ENCODE measurements at regions not wholly inside any gene's neighbourhood (a gene's known extent, or its start where the extent isn't known, plus 50 kb on each side); places are given as distances from the start of the nearest gene placed in this dataset.

DNA sequence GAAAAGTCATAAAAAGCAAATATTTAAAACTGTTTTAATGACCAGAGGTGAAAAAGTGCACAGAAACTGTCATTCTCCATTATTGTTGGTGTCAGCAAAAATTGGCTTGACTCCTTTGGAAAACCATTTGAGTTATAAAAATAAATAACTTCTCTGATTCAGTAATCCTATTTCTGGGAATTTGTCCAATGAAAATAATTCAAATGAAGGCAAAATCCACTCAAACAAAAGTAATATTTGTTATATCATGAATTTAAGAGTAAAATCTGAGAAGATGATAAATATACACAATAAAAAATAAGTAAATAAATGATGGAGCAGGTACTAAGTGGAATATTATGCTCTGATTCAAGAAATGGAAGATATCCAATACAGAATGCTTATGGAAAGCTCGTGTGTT is 326.6 kb upstream of the KLF6 start:
- BruUV-seq (replicated peaks): no TSS peak
- intact Hi-C loops (cut with micrococcal nuclease; ENCODE audit: unreplicated experiment): no loop called here
- Mint-ChIP-seq H3K4me1 (ENCODE audit: low read depth, unreplicated experiment) (no peaks in the 10 kb centered on the region), H3K4me3 (ENCODE audit: unreplicated experiment) (no peak overlapping the region), H3K9me3 (ENCODE audit: unreplicated experiment) (peaks cover under 1% of the 10 kb centered on the region), H3K27me3 (ENCODE audit: insufficient read depth, unreplicated experiment) (peaks cover 3% of the 10 kb centered on the region), H3K36me3 (ENCODE audit: insufficient read depth, unreplicated experiment) (no peaks in the 10 kb centered on the region), H3K27ac (ENCODE audit: unreplicated experiment) (no peak overlapping the region)
- no peaks in the 10 kb centered on the region for H3K4me1 ChIP-seq
- POLR2A ChIA-PET: no interaction called here
- CTCF ChIA-PET: no interaction called here
- DNase-seq: no peak
- H3K9me3 ChIP-seq: peaks cover 2% of the 10 kb centered on the region; the same call in 1 of the 2 replicates
- TF ChIP-seq, protein P1, sequence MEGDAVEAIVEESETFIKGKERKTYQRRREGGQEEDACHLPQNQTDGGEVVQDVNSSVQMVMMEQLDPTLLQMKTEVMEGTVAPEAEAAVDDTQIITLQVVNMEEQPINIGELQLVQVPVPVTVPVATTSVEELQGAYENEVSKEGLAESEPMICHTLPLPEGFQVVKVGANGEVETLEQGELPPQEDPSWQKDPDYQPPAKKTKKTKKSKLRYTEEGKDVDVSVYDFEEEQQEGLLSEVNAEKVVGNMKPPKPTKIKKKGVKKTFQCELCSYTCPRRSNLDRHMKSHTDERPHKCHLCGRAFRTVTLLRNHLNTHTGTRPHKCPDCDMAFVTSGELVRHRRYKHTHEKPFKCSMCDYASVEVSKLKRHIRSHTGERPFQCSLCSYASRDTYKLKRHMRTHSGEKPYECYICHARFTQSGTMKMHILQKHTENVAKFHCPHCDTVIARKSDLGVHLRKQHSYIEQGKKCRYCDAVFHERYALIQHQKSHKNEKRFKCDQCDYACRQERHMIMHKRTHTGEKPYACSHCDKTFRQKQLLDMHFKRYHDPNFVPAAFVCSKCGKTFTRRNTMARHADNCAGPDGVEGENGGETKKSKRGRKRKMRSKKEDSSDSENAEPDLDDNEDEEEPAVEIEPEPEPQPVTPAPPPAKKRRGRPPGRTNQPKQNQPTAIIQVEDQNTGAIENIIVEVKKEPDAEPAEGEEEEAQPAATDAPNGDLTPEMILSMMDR (IDR thresholded peaks at IDR 0.05; ENCODE audit: insufficient read depth in 1 of 2, low read depth in 1 of 2, low read length in 1 of 2, severe bottlenecking in 1 of 2, unreplicated experiment in 1 of 2): no peak
- H3K36me3 ChIP-seq (ENCODE audit: control insufficient read depth, insufficient read depth, low read length): no peaks in the 10 kb centered on the region
- H3K27me3 ChIP-seq (replicated peaks; ENCODE audit: control insufficient read depth, insufficient read depth, low read length): no peaks in the 10 kb centered on the region
- H3K4me3 ChIP-seq (ENCODE audit: low read depth, low read length): no peak overlapping the region

- Mint-ChIP-seq H3K4me1 (ENCODE audit: low read depth, unreplicated experiment) (no peaks in the 10 kb centered on the region), H3K36me3 (ENCODE audit: insufficient read depth, unreplicated experiment) (no peaks in the 10 kb centered on the region), H3K27me3 (ENCODE audit: insufficient read depth, unreplicated experiment) (peaks cover 3% of the 10 kb centered on the region), H3K9me3 (ENCODE audit: unreplicated experiment) (no peaks in the 10 kb centered on the region), H3K4me3 (ENCODE audit: unreplicated experiment) (no peak overlapping the region), H3K27ac (ENCODE audit: unreplicated experiment) (no peak overlapping the region)
- intact Hi-C loops (cut with micrococcal nuclease; ENCODE audit: unreplicated experiment): no loop called here
- ChIA-PET POLR2A (no interaction called here), CTCF (no interaction called here)
- DNase-seq: no peak
- 0 out of 2 replicates have a peak, but pooled peaks cover 2% of the 10 kb centered on the region for H3K9me3 ChIP-seq
- TF ChIP-seq, protein P1 (IDR thresholded peaks at IDR 0.05; ENCODE audit: insufficient read depth in 1 of 2, low read depth in 1 of 2, low read length in 1 of 2, severe bottlenecking in 1 of 2, unreplicated experiment in 1 of 2): no peak
- no TSS peak for BruUV-seq (replicated peaks)
- no peaks in the 10 kb centered on the region for H3K36me3 ChIP-seq (ENCODE audit: control insufficient read depth, insufficient read depth, low read length)
- no peak overlapping the region for H3K4me3 ChIP-seq (ENCODE audit: low read depth, low read length)
- H3K27me3 ChIP-seq (replicated peaks; ENCODE audit: control insufficient read depth, insufficient read depth, low read length): no peaks in the 10 kb centered on the region
- H3K4me1 ChIP-seq: no peaks in the 10 kb centered on the region
Observed at GRCh38 chr10:4109469-4109868, 324.5 kb upstream of the KLF6 start.

DNA sequence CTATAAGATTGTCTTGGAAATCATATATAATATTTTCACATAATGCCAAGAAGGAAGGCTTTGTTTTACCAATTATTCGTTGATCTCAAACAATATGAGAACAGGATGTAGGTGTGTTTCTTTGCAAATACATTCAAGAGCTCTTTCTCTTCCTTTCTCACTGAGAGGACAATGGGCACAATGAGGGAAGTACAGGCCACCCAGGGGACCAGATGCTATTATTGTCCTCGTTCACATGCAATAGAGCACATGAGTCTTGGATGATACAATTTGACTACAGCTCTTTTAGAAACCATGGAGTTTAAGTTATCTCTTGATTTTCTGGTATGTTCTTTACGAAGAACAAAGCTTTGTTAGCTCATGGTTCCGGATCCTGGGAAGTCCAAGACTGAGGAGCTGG is 323.7 kb upstream of the KLF6 start:
- no peaks in the 10 kb centered on the region for H3K4me1 ChIP-seq
- no peak for DNase-seq
- intact Hi-C loops (cut with micrococcal nuclease; ENCODE audit: unreplicated experiment): no loop called here
- no peaks in the 10 kb centered on the region for H3K36me3 ChIP-seq (ENCODE audit: control insufficient read depth, insufficient read depth, low read length)
- ChIA-PET POLR2A (no interaction called here), CTCF (no interaction called here)
- H3K36me3 Mint-ChIP-seq (ENCODE audit: insufficient read depth, unreplicated experiment): no peaks in the 10 kb centered on the region
- no TSS peak for BruUV-seq (replicated peaks)
- peaks cover 5% of the 10 kb centered on the region; the same call in 1 of the 2 replicates for H3K9me3 ChIP-seq
- H3K9me3 Mint-ChIP-seq (ENCODE audit: unreplicated experiment): no peaks in the 10 kb centered on the region
- H3K4me3 ChIP-seq (ENCODE audit: low read depth, low read length): no peak overlapping the region
- peaks cover 3% of the 10 kb centered on the region for H3K27me3 Mint-ChIP-seq (ENCODE audit: insufficient read depth, unreplicated experiment)
- H3K4me3 Mint-ChIP-seq (ENCODE audit: unreplicated experiment): no peak overlapping the region
- H3K4me1 Mint-ChIP-seq (ENCODE audit: low read depth, unreplicated experiment): no peaks in the 10 kb centered on the region
- H3K27me3 ChIP-seq (replicated peaks; ENCODE audit: control insufficient read depth, insufficient read depth, low read length): no peaks in the 10 kb centered on the region
- TF ChIP-seq, protein P1 (IDR thresholded peaks at IDR 0.05; ENCODE audit: insufficient read depth in 1 of 2, low read depth in 1 of 2, low read length in 1 of 2, severe bottlenecking in 1 of 2, unreplicated experiment in 1 of 2): no peak
- H3K27ac Mint-ChIP-seq (ENCODE audit: unreplicated experiment): no peak overlapping the region
